GM12892 (cell line): ENCODE measurements at regions not wholly inside any gene's neighbourhood (a gene's known extent, or its start where the extent isn't known, plus 50 kb on each side); places are given as distances from the start of the nearest gene placed in this dataset.
"Not testable (repeated sequence)": the region's sequence is repeated elsewhere in the genome, so short reads cannot be mapped to it uniquely, and the experiment has no call there.

ENCODE experiments used
- POLR2A ChIP-seq: IDR thresholded peaks from 2 replicates; pipeline ENCODE4 v1.6.1; 2011; ENCODE audit warnings: low read depth, low read length, control low read depth
- TAF1 ChIP-seq: IDR thresholded peaks from 2 replicates; pipeline ENCODE4 v1.6.1; 2011; ENCODE audit warnings: low read depth, mild to moderate bottlenecking, control low read depth, low read length, borderline replicate concordance

DNA sequence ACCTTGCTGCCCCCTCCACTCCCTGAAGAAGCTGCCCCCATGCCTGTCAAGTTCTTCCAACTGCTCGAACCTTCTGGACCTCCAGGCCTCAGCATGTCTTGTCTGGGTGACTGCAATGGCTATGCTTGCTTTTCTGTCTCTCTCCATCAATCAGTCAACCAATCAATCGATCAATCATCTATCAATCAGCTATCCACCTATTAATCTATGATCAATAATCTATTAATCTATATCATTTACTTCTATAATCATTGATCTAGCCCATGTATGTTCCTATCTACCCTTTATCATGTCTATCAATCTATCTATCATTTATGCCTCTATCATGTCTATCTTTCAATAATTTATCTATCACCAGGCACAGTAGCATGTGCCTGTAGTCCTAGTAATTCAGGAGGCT is 1069.7 kb downstream of the RPIA start:
- not testable (repeated sequence) for TF ChIP-seq POLR2A, TAF1
